IMR-90 (cell line): ENCODE measurements at regions not wholly inside any gene's neighbourhood (a gene's known extent, or its start where the extent isn't known, plus 50 kb on each side); places are given as distances from the start of the nearest gene placed in this dataset.

Source experiments
- ATAC-seq: fragments of 200-7000 bp; cut with Tn5 transposase; 2 replicates; pipeline ENCODE4 v1.9.1; 2020; ENCODE audit warnings: low read depth, mild to moderate bottlenecking, moderate library complexity
- BruUV-seq: library from RNA; stranded (reverse); fragments of 400-500 nt; replicated peaks from 2 replicates; lab custom pipeline; 2021; lab: Mats Ljungman, UMichigan
- CTCF ChIA-PET: fragments of 300-600 bp; formaldehyde crosslinking; extraction: SDS; loops from one replicate; lab custom pipeline; 2021; ENCODE audit warnings: antibody characterized with exemption; lab: Yijun Ruan, JAX
- POLR2A ChIA-PET: fragments of 300-600 bp; sonication (Branson Sonifier 250); formaldehyde crosslinking; loops from one replicate; lab custom pipeline; 2022; ENCODE audit warnings: antibody characterized with exemption; ENCODE audit not compliant: unreplicated experiment; lab: Charles Lee
- DNase-seq: peaks from one replicate; pipeline ENCODE4 v3.0.0; 2013
- H2AFZ ChIP-seq: replicated peaks from 2 replicates; pipeline ENCODE3; 2013; ENCODE audit warnings: low read length, mild to moderate bottlenecking; ENCODE audit not compliant: poor library complexity
- H2AK5ac ChIP-seq: 2 replicates; pipeline ENCODE4 v1.6.1; 2013; ENCODE audit warnings: low read depth, low read length, inconsistent platforms
- H2AK9ac ChIP-seq: replicated peaks from 2 replicates; pipeline ENCODE3; 2013; ENCODE audit warnings: mild to moderate bottlenecking, low read depth, low read length, moderate library complexity; ENCODE audit not compliant: poor library complexity
- H2BK120ac ChIP-seq: 2 replicates; pipeline ENCODE4 v1.6.1; 2013; ENCODE audit warnings: low read depth, low read length, inconsistent platforms
- H2BK15ac ChIP-seq: 3 replicates; pipeline ENCODE4 v1.6.1; 2013; ENCODE audit warnings: low read depth, low read length, inconsistent platforms
- H2BK20ac ChIP-seq: 2 replicates; pipeline ENCODE4 v1.6.1; 2013; ENCODE audit warnings: low read depth, mild to moderate bottlenecking, inconsistent platforms, low read length, moderate library complexity
- H2BK5ac ChIP-seq: 2 replicates; pipeline ENCODE4 v1.6.1; 2013; ENCODE audit warnings: mild to moderate bottlenecking, low read depth, low read length, inconsistent platforms; ENCODE audit not compliant: poor library complexity, severe bottlenecking
- H3K14ac ChIP-seq: replicated peaks from 2 replicates; pipeline ENCODE4 v1.6.1; 2013; ENCODE audit warnings: low read depth, low read length, inconsistent platforms
- H3K18ac ChIP-seq: 2 replicates; pipeline ENCODE4 v1.6.1; 2013; ENCODE audit warnings: low read depth, low read length, control low read depth
- H3K23ac ChIP-seq: 2 replicates; pipeline ENCODE4 v1.6.1; 2013; ENCODE audit warnings: low read depth, low read length, inconsistent platforms
- H3K27ac ChIP-seq: 2 replicates; pipeline ENCODE4 v1.5.1; 2013; ENCODE audit warnings: mild to moderate bottlenecking, control low read depth, low read length; ENCODE audit not compliant: insufficient read depth
- H3K27me3 ChIP-seq: 2 replicates; pipeline ENCODE4 v1.6.1; 2013; ENCODE audit warnings: low read length; ENCODE audit not compliant: control insufficient read depth, insufficient read depth
- H3K36me3 ChIP-seq: 2 replicates; pipeline ENCODE4 v1.6.1; 2013; ENCODE audit warnings: low read length, mixed read lengths; ENCODE audit not compliant: control insufficient read depth, insufficient read depth
- H3K4ac ChIP-seq: 2 replicates; pipeline ENCODE4 v1.6.1; 2013; ENCODE audit warnings: low read depth, low read length, inconsistent platforms
- H3K4me1 ChIP-seq: 2 replicates; pipeline ENCODE4 v1.6.1; 2013; ENCODE audit warnings: low read length, mixed read lengths; ENCODE audit not compliant: control insufficient read depth, insufficient read depth
- H3K4me2 ChIP-seq: 2 replicates; pipeline ENCODE4 v1.6.1; 2013; ENCODE audit warnings: low read depth, mild to moderate bottlenecking, control low read depth, low read length, moderate library complexity
- H3K4me3 ChIP-seq: 2 replicates; pipeline ENCODE4 v1.5.1; 2013; ENCODE audit warnings: low read depth, mild to moderate bottlenecking, control low read depth, low read length, moderate library complexity; ENCODE audit not compliant: insufficient read depth
- H3K56ac ChIP-seq: 2 replicates; pipeline ENCODE4 v1.6.1; 2013; ENCODE audit warnings: low read length, inconsistent platforms; ENCODE audit not compliant: insufficient read depth; ENCODE audit errors: extremely low read depth
- H3K79me1 ChIP-seq, 2 experiments: 2 replicates each; pipeline ENCODE4 v1.6.1; 2013; ENCODE audit warnings: low read length in 2 of 2, inconsistent platforms in 1 of 2, low read depth in 1 of 2
- H3K9ac ChIP-seq: 2 replicates; pipeline ENCODE4 v1.6.1; 2013; ENCODE audit warnings: low read depth, low read length, control low read depth
- H3K9me1 ChIP-seq: 2 replicates; pipeline ENCODE4 v1.6.1; 2013; ENCODE audit warnings: low read length, inconsistent platforms; ENCODE audit not compliant: insufficient read depth
- H3K9me3 ChIP-seq: 2 replicates; pipeline ENCODE4 v1.6.1; 2013; ENCODE audit warnings: low read length; ENCODE audit not compliant: control insufficient read depth, insufficient read depth
- H4K20me1 ChIP-seq: 2 replicates; pipeline ENCODE4 v1.6.1; 2013; ENCODE audit warnings: low read length, inconsistent platforms; ENCODE audit not compliant: insufficient read depth
- H4K5ac ChIP-seq: 2 replicates; pipeline ENCODE4 v1.6.1; 2013; ENCODE audit warnings: mild to moderate bottlenecking, low read depth, low read length, control low read depth
- H4K8ac ChIP-seq, 2 experiments: 2 replicates each; pipeline ENCODE4 v1.6.1; 2013; ENCODE audit warnings: low read depth in 2 of 2, low read length in 2 of 2, control low read depth in 1 of 2, inconsistent platforms in 1 of 2
- H4K91ac ChIP-seq: 2 replicates; pipeline ENCODE4 v1.6.1; 2013; ENCODE audit warnings: low read depth, low read length, inconsistent platforms; ENCODE audit not compliant: insufficient read depth
- CEBPB ChIP-seq: IDR thresholded peaks from 2 replicates; pipeline ENCODE4 v1.6.1; 2012; ENCODE audit warnings: low read depth, low read length, improper control_type of control experiment
- CTCF ChIP-seq: conservative IDR thresholded peaks from 2 replicates; pipeline ENCODE4 v1.5.1; 2012; ENCODE audit warnings: mild to moderate bottlenecking, low read depth, low read length, improper control_type of control experiment
- ELK1 ChIP-seq: fragments of 150-350 bp; IDR thresholded peaks from 2 replicates; pipeline ENCODE4 v1.6.1; 2016; ENCODE audit warnings: low read depth, mild to moderate bottlenecking, low read length, moderate library complexity, borderline replicate concordance
- MAFK ChIP-seq: IDR thresholded peaks from 2 replicates; pipeline ENCODE4 v1.6.1; 2012; ENCODE audit warnings: low read depth, low read length, improper control_type of control experiment
- MXI1 ChIP-seq: IDR thresholded peaks from 2 replicates; pipeline ENCODE4 v1.6.1; 2012; ENCODE audit warnings: low read depth, mild to moderate bottlenecking, low read length, moderate library complexity, borderline replicate concordance
- NFE2L2 ChIP-seq: fragments of 150-350 bp; IDR thresholded peaks from 2 replicates; pipeline ENCODE4 v1.6.1; 2016; ENCODE audit warnings: low read depth, mild to moderate bottlenecking, low read length
- RFX5 ChIP-seq: IDR thresholded peaks from 2 replicates; pipeline ENCODE4 v1.8.0; 2012; ENCODE audit warnings: low read depth, mild to moderate bottlenecking, low read length, moderate library complexity
- USF2 ChIP-seq: fragments of 150-350 bp; IDR thresholded peaks from 2 replicates; pipeline ENCODE4 v1.6.1; 2017; ENCODE audit warnings: mild to moderate bottlenecking, antibody characterized with exemption, low read length, low read depth
- WGBS, 2 experiments: methylation state at CpG; one replicate each; pipeline versions ENCODE4 v1.1.5 to v1.1.7; 2013; ENCODE audit warnings: missing lambda C conversion rate in 2 of 2; ENCODE audit not compliant: insufficient read length in 1 of 2; ENCODE audit errors: extremely low coverage in 2 of 2; 5-methylcytosine and 5-hydroxymethylcytosine counted together
- dilution Hi-C: fragments of 300-500 bp; cut with HindIII; formaldehyde crosslinking; loops from one replicate; pipeline ENCODE4 v1.14.3; 2018; ENCODE audit warnings: low sequenced_read_pairs; ENCODE audit not compliant: unreplicated experiment
- in situ Hi-C: fragments of 300-500 bp; cut with MboI; formaldehyde crosslinking; loops from 3 replicates; pipeline ENCODE4 v1.14.3; 2019; ENCODE audit warnings: low sequenced_read_pairs, inconsistent platforms, mixed read lengths
- intact Hi-C: fragments of 100-400 bp; cut with micrococcal nuclease; formaldehyde crosslinking; loops from 2 replicates; pipeline ENCODE4 v1.10.0; 2022

- peak overlapping the region; percentile 52; the same call in 1 of the 2 replicates for H3K23ac ChIP-seq
- no peaks in the 10 kb centered on the region for H3K27me3 ChIP-seq
- TF ChIP-seq MAFK (no peak), CTCF (no peak), ELK1 (no peak), RFX5 (no peak), CEBPB (no peak), USF2 (no peak), NFE2L2 (no peak), MXI1 (no peak)
- no peaks in the 10 kb centered on the region for H3K79me1 ChIP-seq
- no CpG with 5 or more reads among the region's 16 CpGs for WGBS, 2 experiments
- peak; percentile 9; the same call in 1 of the 2 replicates for ATAC-seq
- H4K8ac ChIP-seq: peak overlapping the region in 1 of 2 experiments; percentile 58; a peak in 1 of 4 replicates
- H4K5ac ChIP-seq: no peak overlapping the region
- no peaks in the 10 kb centered on the region for H3K4me1 ChIP-seq
- no peaks in the 10 kb centered on the region for H4K20me1 ChIP-seq
- DNase-seq: no peak
- H3K56ac ChIP-seq: no peak overlapping the region
- H2BK15ac ChIP-seq: peak overlapping the region; percentile 49; the same call in 1 of the 3 replicates
- peak overlapping the region; percentile 35 for H3K4me2 ChIP-seq
- dilution Hi-C loops (no loop called here), intact Hi-C loops (loop anchor here (2.0 kb wide), 1 partner anchor 30 kb away; no protein-coding TSS in a partner anchor), in situ Hi-C loops (no loop called here)
- peaks cover 7% of the 10 kb centered on the region for H3K9me3 ChIP-seq
- H3K4me3 ChIP-seq: peak overlapping the region; percentile 55
- peak overlapping the region; percentile 87 for H2AK9ac ChIP-seq
- POLR2A ChIA-PET: interaction anchor here (0.6 kb wide), 3 partner anchors 75 to 239 kb away, joined by 6 to 8 read pairs (median 7); partner anchors contain the start of gene CNOT8
- peak overlapping the region; percentile 99 for H2AFZ ChIP-seq
- peak overlapping the region; percentile 79 for H2BK20ac ChIP-seq
- no TSS peak for BruUV-seq
- H3K4ac ChIP-seq: peak overlapping the region; percentile 64
- no peaks in the 10 kb centered on the region for H3K9me1 ChIP-seq
- no peaks in the 10 kb centered on the region for H3K36me3 ChIP-seq
- peak overlapping the region; percentile 5; the same call in 1 of the 2 replicates for H3K18ac ChIP-seq
- H3K27ac ChIP-seq: no peak overlapping the region
- no peak overlapping the region for H2BK5ac ChIP-seq
- peak overlapping the region; percentile 17; the same call in 1 of the 2 replicates for H4K91ac ChIP-seq
- H3K14ac ChIP-seq: no peak overlapping the region; the same call in 1 of the 2 replicates
- peak overlapping the region; percentile 70; the same call in 1 of the 2 replicates for H2AK5ac ChIP-seq
- peak overlapping the region; percentile 85 for H2BK120ac ChIP-seq
- CTCF ChIA-PET: interaction anchor here (0.5 to 1.0 kb wide), 2 partner anchors 16 to 28 kb away, joined by 3 read pairs; no protein-coding TSS in a partner anchor
- 0 out of 2 replicates have a peak overlapping the region, but pooled peaks have one; percentile 25 for H3K9ac ChIP-seq
Measured at GRCh38 chr5:154683101-154683880, 71.9 kb upstream of the LARP1 start.
